Testis (tissue), 2 donors: ENCODE measurements at regions not wholly inside any gene's neighbourhood (a gene's known extent, or its start where the extent isn't known, plus 50 kb on each side); places are given as distances from the start of the nearest gene placed in this dataset.

Source experiments
- POLR2A ChIP-seq: fragments of 450-650 bp; IDR thresholded peaks from one replicate; pipeline ENCODE4 v1.6.1; 2017; ENCODE audit warnings: antibody characterized with exemption, mild to moderate bottlenecking, moderate library complexity
- TF ChIP-seq, protein P1 (sequence below), 3 experiments: fragments of 450-650 bp in 2 of 3; fragments of 200-600 bp in 1 of 3; sonication (generic) in 1 of 3; IDR thresholded peaks; one replicate each; pipeline ENCODE4 v1.5.1; 2016 to 2019; ENCODE audit warnings: antibody characterized with exemption in 3 of 3, mild to moderate bottlenecking in 2 of 3, moderate library complexity in 1 of 3

DNA sequence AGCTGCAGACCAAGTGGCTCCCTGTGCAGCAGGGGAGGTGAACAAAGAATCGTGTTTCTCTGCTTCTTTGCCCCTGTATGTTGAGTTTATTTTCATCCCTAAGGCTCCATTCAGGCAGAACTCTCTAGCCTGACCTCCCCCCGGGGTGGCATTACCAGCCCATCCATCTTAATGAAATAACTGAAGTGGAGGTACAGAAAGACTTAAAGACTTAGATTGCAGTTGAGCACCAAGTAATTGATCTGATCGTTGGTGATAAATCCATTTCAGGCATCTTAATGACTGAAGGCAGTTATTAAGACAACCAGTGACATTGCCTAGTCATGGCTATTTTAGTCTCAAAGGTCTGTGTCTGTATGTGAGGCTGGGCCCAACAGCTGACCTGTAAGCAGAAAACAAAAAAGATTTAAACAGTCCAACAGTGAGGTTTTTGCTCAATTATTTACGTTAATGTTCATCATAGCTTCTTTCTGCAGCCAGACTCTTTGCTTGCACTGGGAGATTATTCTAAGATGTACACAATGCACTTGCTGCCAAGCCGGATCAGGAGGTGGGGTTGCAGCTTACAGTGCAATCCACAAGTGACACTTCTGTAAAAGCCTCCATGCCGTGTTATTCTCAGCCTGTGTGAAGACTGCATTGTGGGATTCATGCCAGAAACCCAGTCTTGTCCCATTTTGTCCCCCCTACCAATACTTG is 363.0 kb upstream of the DUSP10 start:
- no peak for TF ChIP-seq POLR2A
- TF ChIP-seq, protein P1, sequence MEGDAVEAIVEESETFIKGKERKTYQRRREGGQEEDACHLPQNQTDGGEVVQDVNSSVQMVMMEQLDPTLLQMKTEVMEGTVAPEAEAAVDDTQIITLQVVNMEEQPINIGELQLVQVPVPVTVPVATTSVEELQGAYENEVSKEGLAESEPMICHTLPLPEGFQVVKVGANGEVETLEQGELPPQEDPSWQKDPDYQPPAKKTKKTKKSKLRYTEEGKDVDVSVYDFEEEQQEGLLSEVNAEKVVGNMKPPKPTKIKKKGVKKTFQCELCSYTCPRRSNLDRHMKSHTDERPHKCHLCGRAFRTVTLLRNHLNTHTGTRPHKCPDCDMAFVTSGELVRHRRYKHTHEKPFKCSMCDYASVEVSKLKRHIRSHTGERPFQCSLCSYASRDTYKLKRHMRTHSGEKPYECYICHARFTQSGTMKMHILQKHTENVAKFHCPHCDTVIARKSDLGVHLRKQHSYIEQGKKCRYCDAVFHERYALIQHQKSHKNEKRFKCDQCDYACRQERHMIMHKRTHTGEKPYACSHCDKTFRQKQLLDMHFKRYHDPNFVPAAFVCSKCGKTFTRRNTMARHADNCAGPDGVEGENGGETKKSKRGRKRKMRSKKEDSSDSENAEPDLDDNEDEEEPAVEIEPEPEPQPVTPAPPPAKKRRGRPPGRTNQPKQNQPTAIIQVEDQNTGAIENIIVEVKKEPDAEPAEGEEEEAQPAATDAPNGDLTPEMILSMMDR (IDR thresholded peaks at IDR 0.05) = no peak
